GM23248 (cell line): ENCODE measurements at regions not wholly inside any gene's neighbourhood (a gene's known extent, or its start where the extent isn't known, plus 50 kb on each side); places are given as distances from the start of the nearest gene placed in this dataset.

ENCODE experiments used
- DNase-seq: peaks from one replicate; pipeline ENCODE4 v3.0.0-alpha.2; 2015
- H2AFZ ChIP-seq: fragments of 200-600 bp; sonication (generic); 2 replicates; pipeline ENCODE4 v1.6.1; 2016; ENCODE audit warnings: antibody characterized with exemption
- H3F3A ChIP-seq: fragments of 200-600 bp; sonication (generic); 2 replicates; pipeline ENCODE4 v1.6.1; 2016; ENCODE audit warnings: mild to moderate bottlenecking, antibody characterized with exemption, mixed run types; ENCODE audit not compliant: insufficient read depth
- H3K27ac ChIP-seq: fragments of 200-600 bp; sonication (generic); 2 replicates; pipeline ENCODE4 v1.5.1; 2016; ENCODE audit warnings: mild to moderate bottlenecking
- H3K27me3 ChIP-seq: fragments of 200-600 bp; sonication (generic); replicated peaks from 2 replicates; pipeline ENCODE4 v1.6.1; 2016; ENCODE audit warnings: mild to moderate bottlenecking; ENCODE audit not compliant: insufficient read depth
- H3K36me3 ChIP-seq: fragments of 200-600 bp; sonication (generic); 2 replicates; pipeline ENCODE4 v1.6.1; 2016; ENCODE audit warnings: low read depth, mild to moderate bottlenecking
- H3K4me1 ChIP-seq: fragments of 200-600 bp; sonication (generic); 2 replicates; pipeline ENCODE4 v1.6.1; 2016; ENCODE audit warnings: mild to moderate bottlenecking; ENCODE audit not compliant: insufficient read depth
- H3K4me2 ChIP-seq: fragments of 200-600 bp; sonication (generic); one replicate; pipeline ENCODE4 v1.6.1; 2016; ENCODE audit warnings: mild to moderate bottlenecking; ENCODE audit not compliant: unreplicated experiment
- H3K4me3 ChIP-seq: fragments of 200-600 bp; sonication (generic); 2 replicates; pipeline ENCODE4 v1.5.1; 2016; ENCODE audit warnings: mild to moderate bottlenecking
- H3K79me2 ChIP-seq: fragments of 200-600 bp; sonication (generic); 2 replicates; pipeline ENCODE4 v1.6.1; 2016; ENCODE audit warnings: mild to moderate bottlenecking; ENCODE audit not compliant: insufficient read depth
- H3K9ac ChIP-seq: fragments of 200-600 bp; sonication (generic); 2 replicates; pipeline ENCODE4 v1.6.1; 2016; ENCODE audit warnings: mild to moderate bottlenecking
- H3K9me2 ChIP-seq: fragments of 200-600 bp; sonication (generic); 2 replicates; pipeline ENCODE4 v1.6.1; 2016; ENCODE audit warnings: mixed run types, mild to moderate bottlenecking, moderate library complexity; ENCODE audit not compliant: insufficient read depth
- H3K9me3 ChIP-seq: fragments of 200-600 bp; sonication (generic); one replicate; pipeline ENCODE4 v1.6.1; 2017; ENCODE audit warnings: low read depth
- H4K20me1 ChIP-seq: fragments of 200-600 bp; sonication (generic); 2 replicates; pipeline ENCODE4 v1.6.0; 2016; ENCODE audit not compliant: insufficient read depth
- EZH2 ChIP-seq: fragments of 200-600 bp; sonication (generic); IDR thresholded peaks from 2 replicates; pipeline ENCODE4 v1.6.1; 2018; ENCODE audit warnings: antibody characterized with exemption, mild to moderate bottlenecking; ENCODE audit not compliant: insufficient read depth, poor library complexity, severe bottlenecking
- EZH2phosphoT487 ChIP-seq: fragments of 200-600 bp; sonication (generic); IDR thresholded peaks from 2 replicates; pipeline ENCODE4 v1.6.1; 2018; ENCODE audit warnings: antibody characterized with exemption, moderate library complexity, mild to moderate bottlenecking, low read depth; ENCODE audit not compliant: insufficient read depth
- WGBS, 2 experiments: methylation state at CpG; one replicate each; pipeline ENCODE4 v1.1.6; 2015 to 2017; ENCODE audit warnings: low lambda C conversion rate in 2 of 2, low coverage in 1 of 2; ENCODE audit errors: missing lambda C conversion rate in 2 of 2; 5-methylcytosine and 5-hydroxymethylcytosine counted together
- in situ Hi-C: fragments of 300-500 bp; cut with MboI; formaldehyde crosslinking; loops from 2 replicates; pipeline ENCODE4 v1.15.0; 2020

DNA sequence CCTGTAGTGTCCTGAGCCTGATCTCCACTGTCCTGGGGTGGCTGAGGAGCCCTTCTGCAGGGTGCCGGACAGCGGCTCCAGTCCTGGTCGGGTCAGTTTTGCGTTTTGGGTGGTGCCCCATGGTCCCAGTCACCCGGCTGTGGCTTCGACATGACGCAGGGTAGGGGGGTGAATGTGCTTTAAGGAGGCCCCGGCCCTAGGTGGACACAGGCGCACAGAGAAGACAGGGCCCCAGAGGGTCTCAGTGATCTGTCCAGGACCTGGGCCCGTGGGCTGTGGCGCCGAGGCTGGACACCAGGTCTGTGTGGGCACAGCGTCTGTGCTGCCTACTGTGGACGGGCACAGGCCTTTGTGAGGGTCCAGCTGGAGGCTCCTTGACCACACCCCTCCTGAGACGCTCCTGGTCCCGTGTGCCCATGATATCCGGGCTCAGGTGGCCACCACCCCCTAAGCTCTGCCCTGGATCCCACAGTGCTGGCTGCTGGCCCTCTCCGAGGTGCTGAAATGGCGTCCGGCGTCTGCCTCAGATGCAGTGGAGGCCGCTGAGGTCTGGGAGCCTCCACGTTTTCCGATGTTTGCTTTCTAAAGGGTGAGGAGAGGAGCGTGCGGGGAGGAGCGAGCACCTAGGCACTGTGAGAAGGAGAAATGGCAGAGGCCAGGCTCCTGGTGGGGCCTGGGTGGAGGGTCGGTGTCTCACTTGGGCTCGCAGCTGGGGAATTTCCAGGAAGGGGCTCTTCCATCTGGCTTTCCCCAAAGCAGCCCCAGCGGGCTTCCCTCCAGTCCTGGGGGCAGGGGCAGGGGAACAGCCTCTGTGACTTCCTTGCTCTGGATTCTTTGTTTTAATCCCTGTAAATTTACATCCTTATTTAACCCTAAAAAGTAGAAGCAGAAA, 56.1 kb upstream of the ACSF3 start:
- H3K4me3 ChIP-seq, result no peak overlapping the region
- H3K27ac ChIP-seq, result no peak overlapping the region
- DNase-seq, result peak; percentile 67
- no peak overlapping the region for H3K4me2 ChIP-seq
- no peak overlapping the region for H3K9ac ChIP-seq
- H3F3A ChIP-seq, result no peaks in the 10 kb centered on the region
- no peaks in the 10 kb centered on the region for H3K36me3 ChIP-seq
- no peak overlapping the region for H2AFZ ChIP-seq
- no peaks in the 10 kb centered on the region for H3K79me2 ChIP-seq
- TF ChIP-seq EZH2phosphoT487 (no peak), EZH2 (no peak)
- no peaks in the 10 kb centered on the region for H4K20me1 ChIP-seq
- H3K27me3 ChIP-seq, result no peaks in the 10 kb centered on the region
- no peaks in the 10 kb centered on the region for H3K9me3 ChIP-seq
- in situ Hi-C loops, result no loop called here
- no peaks in the 10 kb centered on the region for H3K9me2 ChIP-seq
- 37 to 40% methylated on average over 30 of the region's 30 CpGs for WGBS, 2 experiments
- no peaks in the 10 kb centered on the region for H3K4me1 ChIP-seq

- H3F3A ChIP-seq, result no peaks in the 10 kb centered on the region
- 20 to 21% methylated on average over 24 of the region's 24 CpGs for WGBS, 2 experiments
These were observed 55.4 kb upstream of the ACSF3 start for GRCh38 chr16:89038221-89038721.

GRCh38 chr16:89038811-89039735, 54.6 kb upstream of the ACSF3 start:
- no peak for DNase-seq
- Histone ChIP-seq H3F3A (no peaks in the 10 kb centered on the region), H2AFZ (no peak overlapping the region), H3K9me3 (no peaks in the 10 kb centered on the region), H3K9me2 (no peaks in the 10 kb centered on the region), H3K4me2 (no peak overlapping the region), H3K27me3 (no peaks in the 10 kb centered on the region; the same call in 1 of the 2 replicates), H3K9ac (no peak overlapping the region), H3K4me3 (no peak overlapping the region), H3K36me3 (no peaks in the 10 kb centered on the region), H4K20me1 (no peaks in the 10 kb centered on the region), H3K79me2 (no peaks in the 10 kb centered on the region), H3K27ac (no peak overlapping the region), H3K4me1 (no peaks in the 10 kb centered on the region)
- in situ Hi-C loops, result no loop called here
- TF ChIP-seq EZH2 (no peak), EZH2phosphoT487 (no peak)
- WGBS, 2 experiments, result 58 to 61% methylated on average over 28 to 29 of the region's 29 CpGs

More at GRCh38 chr16:89038221-89038721, 55.4 kb upstream of the ACSF3 start:
- Histone ChIP-seq H3K9ac (no peak overlapping the region), H2AFZ (no peak overlapping the region), H3K27ac (no peak overlapping the region), H3K36me3 (no peaks in the 10 kb centered on the region), H4K20me1 (no peaks in the 10 kb centered on the region), H3K9me2 (no peaks in the 10 kb centered on the region), H3K4me2 (no peak overlapping the region), H3K4me3 (no peak overlapping the region), H3K27me3 (no peaks in the 10 kb centered on the region), H3K9me3 (no peaks in the 10 kb centered on the region), H3K4me1 (no peaks in the 10 kb centered on the region), H3K79me2 (no peaks in the 10 kb centered on the region)
- in situ Hi-C loops, result no loop called here
- no peak for DNase-seq
- TF ChIP-seq EZH2, result no peak

DNA sequence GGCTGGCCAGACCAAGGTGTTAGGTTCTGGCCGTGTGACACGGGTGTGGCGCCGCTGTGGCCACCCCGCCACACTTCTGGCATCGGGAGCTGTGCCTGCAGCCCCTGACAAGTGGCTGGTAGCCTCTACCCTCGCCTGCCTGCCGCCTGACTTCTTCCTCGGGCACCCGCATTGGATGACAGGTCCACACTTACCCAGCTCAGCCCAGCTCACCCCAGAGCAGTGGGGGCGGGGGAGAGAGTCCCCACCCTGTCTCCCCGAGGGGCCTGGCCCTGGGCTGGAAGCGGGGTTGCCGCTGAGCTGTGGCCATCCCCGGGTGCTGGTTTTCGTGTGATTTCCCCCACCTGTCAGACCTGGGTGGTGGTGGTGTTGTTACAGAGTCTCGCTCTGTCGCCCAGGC, 53.9 kb upstream of the ACSF3 start:
- no peak overlapping the region for H3K4me2 ChIP-seq
- H4K20me1 ChIP-seq, result no peaks in the 10 kb centered on the region
- no peak overlapping the region for H3K4me3 ChIP-seq
- H3K9me2 ChIP-seq, result no peaks in the 10 kb centered on the region
- TF ChIP-seq EZH2 (no peak), EZH2phosphoT487 (no peak)
- no peaks in the 10 kb centered on the region for H3K9me3 ChIP-seq
- in situ Hi-C loops, result no loop called here
- no peaks in the 10 kb centered on the region for H3K36me3 ChIP-seq
- 59 to 60% methylated on average over 17 of the region's 18 CpGs for WGBS, 2 experiments
- no peak overlapping the region for H3K27ac ChIP-seq
- H2AFZ ChIP-seq, result no peak overlapping the region
- H3F3A ChIP-seq, result no peaks in the 10 kb centered on the region
- H3K4me1 ChIP-seq, result no peaks in the 10 kb centered on the region
- no peaks in the 10 kb centered on the region; the same call in 1 of the 2 replicates for H3K27me3 ChIP-seq
- no peak for DNase-seq
- H3K9ac ChIP-seq, result no peak overlapping the region
- H3K79me2 ChIP-seq, result no peaks in the 10 kb centered on the region
